ENCODE measurements at regions not wholly inside any gene's neighbourhood (a gene's known extent, or its start where the extent isn't known, plus 50 kb on each side); places are given as distances from the start of the nearest gene placed in this dataset.
"Not testable (repeated sequence)": the region's sequence is repeated elsewhere in the genome, so short reads cannot be mapped to it uniquely, and the experiment has no call there.

- H3K9ac ChIP-seq = no peak overlapping the region
- peaks cover 9% of the 10 kb centered on the region for H3K4me1 ChIP-seq
- no peak overlapping the region for H3K4me2 ChIP-seq
- no peaks in the 10 kb centered on the region for H3K27me3 ChIP-seq
- no peaks in the 10 kb centered on the region for H3K36me3 ChIP-seq
- no peak overlapping the region for H3K27ac ChIP-seq
- no peak for TF ChIP-seq Cebpa-rat (IDR thresholded peaks at IDR 0.05)
- H4K20me1 ChIP-seq = no peaks in the 10 kb centered on the region
- H3K4me3 ChIP-seq = no peak overlapping the region
- no peaks in the 10 kb centered on the region for H3K9me3 ChIP-seq
These were observed 54.9 kb upstream of the ZNF678 start for GRCh38 chr1:227508431-227508830.

GRCh38 chr1:227506490-227507393 lies 56.6 kb upstream of the ZNF678 start:
- H3K9me3 ChIP-seq, H4K20me1 ChIP-seq, H3K4me3 ChIP-seq, H3K27me3 ChIP-seq, H3K27ac ChIP-seq, H3K9ac ChIP-seq, H3K4me2 ChIP-seq, H3K4me1 ChIP-seq, H3K36me3 ChIP-seq: not testable (repeated sequence)

GRCh38 chr1:227496045-227496444 lies 67.3 kb upstream of the ZNF678 start:
- H3K27ac ChIP-seq, H3K36me3 ChIP-seq, H3K9ac ChIP-seq, H3K4me2 ChIP-seq, H3K4me1 ChIP-seq, H3K4me3 ChIP-seq, H3K9me3 ChIP-seq, H3K27me3 ChIP-seq, H4K20me1 ChIP-seq: not testable (repeated sequence)

GRCh38 chr1:227493863-227494551 lies 69.3 kb upstream of the ZNF678 start:
- H3K4me3 ChIP-seq, H3K4me2 ChIP-seq, H3K9me3 ChIP-seq, H3K4me1 ChIP-seq, H3K36me3 ChIP-seq, H3K9ac ChIP-seq, H4K20me1 ChIP-seq, H3K27me3 ChIP-seq, H3K27ac ChIP-seq: not testable (repeated sequence)

- peaks cover 22% of the 10 kb centered on the region for H3K9me3 ChIP-seq
- H3K9ac ChIP-seq = no peak overlapping the region
- H3K4me2 ChIP-seq = no peak overlapping the region
- H3K27ac ChIP-seq = no peak overlapping the region
- H3K4me1 ChIP-seq = no peaks in the 10 kb centered on the region
- no peaks in the 10 kb centered on the region for H4K20me1 ChIP-seq
- no peak overlapping the region for H3K4me3 ChIP-seq
- no peaks in the 10 kb centered on the region for H3K27me3 ChIP-seq
- H3K36me3 ChIP-seq = no peaks in the 10 kb centered on the region
- no peak for TF ChIP-seq Cebpa-rat (IDR thresholded peaks at IDR 0.05)
These were observed 72.9 kb upstream of the ZNF678 start for GRCh38 chr1:227490478-227490877.

GRCh38 chr1:227490001-227490400 lies 73.4 kb upstream of the ZNF678 start:
- Histone ChIP-seq H3K4me3 (no peak overlapping the region), H4K20me1 (no peaks in the 10 kb centered on the region), H3K4me2 (no peak overlapping the region), H3K27me3 (no peaks in the 10 kb centered on the region), H3K9ac (no peak overlapping the region), H3K27ac (no peak overlapping the region), H3K9me3 (peaks cover 22% of the 10 kb centered on the region), H3K36me3 (no peaks in the 10 kb centered on the region), H3K4me1 (no peaks in the 10 kb centered on the region)
- TF ChIP-seq Cebpa-rat (IDR thresholded peaks at IDR 0.05) = no peak

GRCh38 chr1:227489572-227489971 lies 73.8 kb upstream of the ZNF678 start:
- no peak overlapping the region for H3K9ac ChIP-seq
- no peaks in the 10 kb centered on the region for H4K20me1 ChIP-seq
- H3K4me2 ChIP-seq = no peak overlapping the region
- no peaks in the 10 kb centered on the region for H3K36me3 ChIP-seq
- no peak overlapping the region for H3K27ac ChIP-seq
- H3K4me1 ChIP-seq = no peaks in the 10 kb centered on the region
- no peaks in the 10 kb centered on the region for H3K27me3 ChIP-seq
- H3K9me3 ChIP-seq = peaks cover 22% of the 10 kb centered on the region
- no peak overlapping the region for H3K4me3 ChIP-seq
- no peak for TF ChIP-seq Cebpa-rat (IDR thresholded peaks at IDR 0.05)

GRCh38 chr1:227487606-227488005 lies 75.8 kb upstream of the ZNF678 start:
- Histone ChIP-seq H3K4me1 (no peaks in the 10 kb centered on the region), H3K9me3 (peaks cover 22% of the 10 kb centered on the region), H3K9ac (no peak overlapping the region), H3K27ac (no peak overlapping the region), H4K20me1 (no peaks in the 10 kb centered on the region), H3K36me3 (no peaks in the 10 kb centered on the region), H3K4me3 (no peak overlapping the region), H3K27me3 (no peaks in the 10 kb centered on the region), H3K4me2 (no peak overlapping the region)
- TF ChIP-seq Cebpa-rat (IDR thresholded peaks at IDR 0.05) = no peak

GRCh38 chr1:227486559-227486958 lies 76.8 kb upstream of the ZNF678 start:
- Histone ChIP-seq H3K36me3 (no peaks in the 10 kb centered on the region), H3K27ac (no peak overlapping the region), H3K4me3 (no peak overlapping the region), H3K4me1 (no peaks in the 10 kb centered on the region), H3K9me3 (peaks cover 22% of the 10 kb centered on the region), H4K20me1 (no peaks in the 10 kb centered on the region), H3K9ac (no peak overlapping the region), H3K4me2 (no peak overlapping the region), H3K27me3 (no peaks in the 10 kb centered on the region)
- TF ChIP-seq Cebpa-rat (IDR thresholded peaks at IDR 0.05) = no peak

GRCh38 chr1:227482023-227482299 lies 81.4 kb upstream of the ZNF678 start:
- H3K4me2 ChIP-seq = no peak overlapping the region
- no peak overlapping the region for H3K9ac ChIP-seq
- no peak for TF ChIP-seq Cebpa-rat (IDR thresholded peaks at IDR 0.05)
- H3K27me3 ChIP-seq = no peaks in the 10 kb centered on the region
- no peaks in the 10 kb centered on the region for H4K20me1 ChIP-seq
- H3K36me3 ChIP-seq = no peaks in the 10 kb centered on the region
- peaks cover 3% of the 10 kb centered on the region; the same call in 1 of the 2 replicates for H3K9me3 ChIP-seq
- H3K27ac ChIP-seq = no peak overlapping the region
- no peaks in the 10 kb centered on the region; the same call in 1 of the 2 replicates for H3K4me1 ChIP-seq
- no peak overlapping the region for H3K4me3 ChIP-seq

GRCh38 chr1:227474072-227474471 lies 89.3 kb upstream of the ZNF678 start:
- not testable (repeated sequence) for H4K20me1 ChIP-seq, H3K4me3 ChIP-seq, H3K4me1 ChIP-seq, H3K27ac ChIP-seq, H3K4me2 ChIP-seq, H3K9ac ChIP-seq, H3K36me3 ChIP-seq, H3K27me3 ChIP-seq
- H3K9me3 ChIP-seq = peaks cover 21% of the 10 kb centered on the region

Measured in BLaER1 (cell line).